ENCODE measurements at regions not wholly inside any gene's neighbourhood (a gene's known extent, or its start where the extent isn't known, plus 50 kb on each side); places are given as distances from the start of the nearest gene placed in this dataset.

GRCh38 chr20:22403022-22403631 is 181.2 kb downstream of the FOXA2 start:
- peaks cover 7% of the 10 kb centered on the region for H3K4me1 Mint-ChIP-seq
- peaks cover 2% of the 10 kb centered on the region for H3K27me3 Mint-ChIP-seq
- ChIA-PET CTCF (no interaction called here), POLR2A (no interaction called here)
- no peaks in the 10 kb centered on the region for H3K36me3 Mint-ChIP-seq (ENCODE audit: low read depth)
- no peak overlapping the region for H3K27ac Mint-ChIP-seq
- no peak for TF ChIP-seq CTCF (IDR thresholded peaks at IDR 0.05)
- ATAC-seq (ENCODE audit: low read depth): no peak
- H3K9me3 Mint-ChIP-seq: no peaks in the 10 kb centered on the region
- intact Hi-C loops (cut with micrococcal nuclease): no loop called here
- DNase-seq: no peak
- peak overlapping the region; percentile 69 for H3K4me3 Mint-ChIP-seq

GRCh38 chr20:22402550-22402949 is 181.8 kb downstream of the FOXA2 start:
- CTCF ChIA-PET: no interaction called here
- no peak for DNase-seq
- POLR2A ChIA-PET: no interaction called here

GRCh38 chr20:22400440-22400839 is 183.9 kb downstream of the FOXA2 start:
- H3K9me3 Mint-ChIP-seq: no peaks in the 10 kb centered on the region
- intact Hi-C loops (cut with micrococcal nuclease): no loop called here
- H3K4me1 Mint-ChIP-seq: peaks cover 7% of the 10 kb centered on the region
- TF ChIP-seq CTCF (IDR thresholded peaks at IDR 0.05): no peak
- CTCF ChIA-PET: no interaction called here
- H3K27me3 Mint-ChIP-seq: peaks cover 2% of the 10 kb centered on the region
- H3K4me3 Mint-ChIP-seq: no peak overlapping the region
- no peaks in the 10 kb centered on the region for H3K36me3 Mint-ChIP-seq (ENCODE audit: low read depth)
- DNase-seq (no peak), ATAC-seq (ENCODE audit: low read depth) (no peak)
- no peak overlapping the region for H3K27ac Mint-ChIP-seq
- POLR2A ChIA-PET: no interaction called here

More at GRCh38 chr20:22402550-22402949, 181.8 kb downstream of the FOXA2 start:
- TF ChIP-seq CTCF (IDR thresholded peaks at IDR 0.05): no peak
- ATAC-seq (ENCODE audit: low read depth): no peak
- Mint-ChIP-seq H3K9me3 (no peaks in the 10 kb centered on the region), H3K27me3 (peaks cover 2% of the 10 kb centered on the region), H3K36me3 (ENCODE audit: low read depth) (no peaks in the 10 kb centered on the region), H3K4me3 (no peak overlapping the region), H3K4me1 (peaks cover 7% of the 10 kb centered on the region), H3K27ac (no peak overlapping the region)
- intact Hi-C loops (cut with micrococcal nuclease): no loop called here

- H3K36me3 Mint-ChIP-seq (ENCODE audit: low read depth): no peaks in the 10 kb centered on the region
- TF ChIP-seq CTCF (IDR thresholded peaks at IDR 0.05): no peak
- peaks cover 3% of the 10 kb centered on the region for H3K27me3 Mint-ChIP-seq
- H3K9me3 Mint-ChIP-seq: no peaks in the 10 kb centered on the region
- no peak overlapping the region for H3K4me3 Mint-ChIP-seq
- DNase-seq (no peak), ATAC-seq (ENCODE audit: low read depth) (no peak)
- POLR2A ChIA-PET: no interaction called here
- H3K27ac Mint-ChIP-seq: no peak overlapping the region
- CTCF ChIA-PET: no interaction called here
- H3K4me1 Mint-ChIP-seq: no peaks in the 10 kb centered on the region
- intact Hi-C loops (cut with micrococcal nuclease): no loop called here
Measured at GRCh38 chr20:22394583-22394982, 189.8 kb downstream of the FOXA2 start.

GRCh38 chr20:22390543-22390903 is 193.8 kb downstream of the FOXA2 start:
- CTCF ChIA-PET: no interaction called here
- POLR2A ChIA-PET: no interaction called here
- no peak overlapping the region for H3K27ac Mint-ChIP-seq
- no peak for TF ChIP-seq CTCF (IDR thresholded peaks at IDR 0.05)
- H3K36me3 Mint-ChIP-seq (ENCODE audit: low read depth): no peaks in the 10 kb centered on the region
- no peaks in the 10 kb centered on the region for H3K9me3 Mint-ChIP-seq
- H3K4me1 Mint-ChIP-seq: peaks cover 5% of the 10 kb centered on the region
- ATAC-seq (ENCODE audit: low read depth) (no peak), DNase-seq (no peak)
- intact Hi-C loops (cut with micrococcal nuclease): no loop called here
- peaks cover 3% of the 10 kb centered on the region for H3K27me3 Mint-ChIP-seq
- H3K4me3 Mint-ChIP-seq: no peak overlapping the region
